ENCODE measurements at regions not wholly inside any gene's neighbourhood (a gene's known extent, or its start where the extent isn't known, plus 50 kb on each side); places are given as distances from the start of the nearest gene placed in this dataset.

DNA sequence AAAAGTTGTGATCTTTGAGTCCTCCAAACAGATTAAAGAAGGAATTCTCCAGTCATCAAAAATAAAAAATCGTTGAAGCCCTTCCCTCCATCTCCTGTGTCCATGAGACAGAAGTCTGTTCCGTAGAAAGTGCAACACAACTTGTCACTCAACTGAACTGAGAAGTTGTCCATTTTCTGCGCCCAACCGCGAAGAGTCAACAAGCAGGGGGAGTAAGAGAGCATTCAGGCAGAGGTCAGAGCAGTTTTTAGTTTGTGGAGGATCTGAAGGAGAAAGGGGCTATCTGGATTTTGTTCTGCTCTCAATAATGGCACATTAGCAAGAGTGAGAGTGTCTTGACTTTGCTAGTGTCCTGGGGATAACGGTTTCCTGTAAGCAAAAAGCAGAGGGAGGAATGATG lies 303.9 kb downstream of the ICE1 start:
- H3K27ac ChIP-seq (ENCODE audit: low read depth, low read length, poor library complexity, severe bottlenecking), result no peak overlapping the region
- H3K27me3 ChIP-seq (replicated peaks; ENCODE audit: insufficient read depth, low read depth, low read length, poor library complexity), result peaks cover 32% of the 10 kb centered on the region
- no peaks in the 10 kb centered on the region for H3K4me1 ChIP-seq (ENCODE audit: insufficient read depth, low read length, poor library complexity, severe bottlenecking)
- ChIA-PET POLR2A (ENCODE audit: low non-redundant PET) (no interaction called here), CTCF (no interaction called here)
- intact Hi-C loops (cut with micrococcal nuclease; ENCODE audit: unreplicated experiment), result no loop called here
- no peak for DNase-seq (ENCODE audit: low spot score)
- H3K4me3 ChIP-seq (ENCODE audit: low read depth, low read length, poor library complexity, severe bottlenecking), result no peak overlapping the region
- no peaks in the 10 kb centered on the region for H3K9me3 ChIP-seq (ENCODE audit: low read depth, low read length, poor library complexity, severe bottlenecking)
- no peaks in the 10 kb centered on the region for H3K36me3 ChIP-seq (ENCODE audit: insufficient read depth, low read length, poor library complexity, severe bottlenecking)
- no peak for TF ChIP-seq EZH2 (IDR thresholded peaks at IDR 0.05; ENCODE audit: borderline replicate concordance, low read depth, low read length, poor library complexity, severe bottlenecking)
- TF ChIP-seq, protein P1, sequence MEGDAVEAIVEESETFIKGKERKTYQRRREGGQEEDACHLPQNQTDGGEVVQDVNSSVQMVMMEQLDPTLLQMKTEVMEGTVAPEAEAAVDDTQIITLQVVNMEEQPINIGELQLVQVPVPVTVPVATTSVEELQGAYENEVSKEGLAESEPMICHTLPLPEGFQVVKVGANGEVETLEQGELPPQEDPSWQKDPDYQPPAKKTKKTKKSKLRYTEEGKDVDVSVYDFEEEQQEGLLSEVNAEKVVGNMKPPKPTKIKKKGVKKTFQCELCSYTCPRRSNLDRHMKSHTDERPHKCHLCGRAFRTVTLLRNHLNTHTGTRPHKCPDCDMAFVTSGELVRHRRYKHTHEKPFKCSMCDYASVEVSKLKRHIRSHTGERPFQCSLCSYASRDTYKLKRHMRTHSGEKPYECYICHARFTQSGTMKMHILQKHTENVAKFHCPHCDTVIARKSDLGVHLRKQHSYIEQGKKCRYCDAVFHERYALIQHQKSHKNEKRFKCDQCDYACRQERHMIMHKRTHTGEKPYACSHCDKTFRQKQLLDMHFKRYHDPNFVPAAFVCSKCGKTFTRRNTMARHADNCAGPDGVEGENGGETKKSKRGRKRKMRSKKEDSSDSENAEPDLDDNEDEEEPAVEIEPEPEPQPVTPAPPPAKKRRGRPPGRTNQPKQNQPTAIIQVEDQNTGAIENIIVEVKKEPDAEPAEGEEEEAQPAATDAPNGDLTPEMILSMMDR (conservative IDR thresholded peaks at IDR 0.05; ENCODE audit: low read depth, low read length), result no peak
- BruUV-seq (replicated peaks), result no TSS peak

DNA sequence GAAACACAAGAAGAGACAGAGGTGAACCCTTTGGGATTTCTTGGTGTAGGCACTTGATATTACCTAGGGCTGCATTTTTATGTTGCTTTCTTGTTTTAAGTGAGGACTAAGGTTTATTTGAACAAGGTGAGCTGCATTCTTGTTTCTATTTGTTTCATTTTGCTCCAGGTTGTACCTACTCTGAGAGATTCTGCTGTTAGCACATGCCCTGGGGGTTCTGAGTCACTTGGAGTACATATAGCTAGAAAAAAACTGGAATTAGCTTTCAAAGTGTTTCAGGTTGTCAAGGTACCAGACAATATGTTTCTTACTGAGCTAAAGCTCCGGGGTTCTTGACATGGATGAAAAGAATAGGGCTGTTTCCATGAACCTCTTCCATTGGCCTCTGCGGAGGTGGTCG lies 299.4 kb downstream of the ICE1 start:
- Histone ChIP-seq H3K4me1 (ENCODE audit: insufficient read depth, low read length, poor library complexity, severe bottlenecking) (no peaks in the 10 kb centered on the region), H3K36me3 (ENCODE audit: insufficient read depth, low read length, poor library complexity, severe bottlenecking) (no peaks in the 10 kb centered on the region), H3K27ac (ENCODE audit: low read depth, low read length, poor library complexity, severe bottlenecking) (no peak overlapping the region), H3K27me3 (replicated peaks; ENCODE audit: insufficient read depth, low read depth, low read length, poor library complexity) (peaks cover 20% of the 10 kb centered on the region), H3K9me3 (ENCODE audit: low read depth, low read length, poor library complexity, severe bottlenecking) (no peaks in the 10 kb centered on the region), H3K4me3 (ENCODE audit: low read depth, low read length, poor library complexity, severe bottlenecking) (no peak overlapping the region)
- no peak for TF ChIP-seq EZH2 (IDR thresholded peaks at IDR 0.05; ENCODE audit: borderline replicate concordance, low read depth, low read length, poor library complexity, severe bottlenecking)
- TF ChIP-seq, protein P1 (conservative IDR thresholded peaks at IDR 0.05; ENCODE audit: low read depth, low read length), result no peak
- BruUV-seq (replicated peaks), result no TSS peak
- intact Hi-C loops (cut with micrococcal nuclease; ENCODE audit: unreplicated experiment), result no loop called here
- ChIA-PET POLR2A (ENCODE audit: low non-redundant PET) (no interaction called here), CTCF (no interaction called here)
- no peak for DNase-seq (ENCODE audit: low spot score)

GRCh38 chr5:5719292-5719691 lies 296.8 kb downstream of the ICE1 start:
- no TSS peak for BruUV-seq (replicated peaks)
- Histone ChIP-seq H3K4me3 (ENCODE audit: low read depth, low read length, poor library complexity, severe bottlenecking) (no peak overlapping the region), H3K4me1 (ENCODE audit: insufficient read depth, low read length, poor library complexity, severe bottlenecking) (no peaks in the 10 kb centered on the region), H3K27ac (ENCODE audit: low read depth, low read length, poor library complexity, severe bottlenecking) (no peak overlapping the region), H3K9me3 (ENCODE audit: low read depth, low read length, poor library complexity, severe bottlenecking) (no peaks in the 10 kb centered on the region), H3K36me3 (ENCODE audit: insufficient read depth, low read length, poor library complexity, severe bottlenecking) (no peaks in the 10 kb centered on the region), H3K27me3 (replicated peaks; ENCODE audit: insufficient read depth, low read depth, low read length, poor library complexity) (peaks cover 13% of the 10 kb centered on the region)
- no peak for DNase-seq (ENCODE audit: low spot score)
- ChIA-PET CTCF (no interaction called here), POLR2A (ENCODE audit: low non-redundant PET) (no interaction called here)
- intact Hi-C loops (cut with micrococcal nuclease; ENCODE audit: unreplicated experiment), result no loop called here
- no peak for TF ChIP-seq EZH2 (IDR thresholded peaks at IDR 0.05; ENCODE audit: borderline replicate concordance, low read depth, low read length, poor library complexity, severe bottlenecking)
- TF ChIP-seq, protein P1 (conservative IDR thresholded peaks at IDR 0.05; ENCODE audit: low read depth, low read length), result no peak
